ENCODE measurements at regions not wholly inside any gene's neighbourhood (a gene's known extent, or its start where the extent isn't known, plus 50 kb on each side); places are given as distances from the start of the nearest gene placed in this dataset.

DNA sequence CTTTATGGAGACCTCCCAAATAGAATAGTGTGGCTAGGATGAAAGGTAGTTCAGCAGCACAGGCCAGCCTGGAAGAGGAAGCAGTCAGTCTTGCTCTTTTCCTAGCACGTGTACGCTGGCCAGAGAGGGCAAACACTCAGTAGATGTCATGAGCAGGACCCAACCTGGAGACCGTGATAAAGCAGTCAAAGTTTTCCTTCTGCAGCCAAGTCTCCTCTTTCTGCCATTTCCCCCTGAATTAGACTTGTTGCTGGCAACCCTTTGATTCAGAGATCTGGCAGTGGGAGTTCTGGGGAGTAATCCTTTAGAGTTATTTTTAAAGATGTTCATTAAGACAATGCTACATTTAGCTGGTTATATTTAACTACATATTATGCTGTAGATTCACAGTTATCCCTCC, 183.7 kb downstream of the EXOC5 start:
- TF ChIP-seq, protein P1, sequence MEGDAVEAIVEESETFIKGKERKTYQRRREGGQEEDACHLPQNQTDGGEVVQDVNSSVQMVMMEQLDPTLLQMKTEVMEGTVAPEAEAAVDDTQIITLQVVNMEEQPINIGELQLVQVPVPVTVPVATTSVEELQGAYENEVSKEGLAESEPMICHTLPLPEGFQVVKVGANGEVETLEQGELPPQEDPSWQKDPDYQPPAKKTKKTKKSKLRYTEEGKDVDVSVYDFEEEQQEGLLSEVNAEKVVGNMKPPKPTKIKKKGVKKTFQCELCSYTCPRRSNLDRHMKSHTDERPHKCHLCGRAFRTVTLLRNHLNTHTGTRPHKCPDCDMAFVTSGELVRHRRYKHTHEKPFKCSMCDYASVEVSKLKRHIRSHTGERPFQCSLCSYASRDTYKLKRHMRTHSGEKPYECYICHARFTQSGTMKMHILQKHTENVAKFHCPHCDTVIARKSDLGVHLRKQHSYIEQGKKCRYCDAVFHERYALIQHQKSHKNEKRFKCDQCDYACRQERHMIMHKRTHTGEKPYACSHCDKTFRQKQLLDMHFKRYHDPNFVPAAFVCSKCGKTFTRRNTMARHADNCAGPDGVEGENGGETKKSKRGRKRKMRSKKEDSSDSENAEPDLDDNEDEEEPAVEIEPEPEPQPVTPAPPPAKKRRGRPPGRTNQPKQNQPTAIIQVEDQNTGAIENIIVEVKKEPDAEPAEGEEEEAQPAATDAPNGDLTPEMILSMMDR (IDR thresholded peaks at IDR 0.05), result no peak
- no peak for TF ChIP-seq POLR2A (IDR thresholded peaks at IDR 0.05)

All from Peyer's patch (tissue), 4 donors.